GM12873 (cell line): ENCODE measurements at regions not wholly inside any gene's neighbourhood (a gene's known extent, or its start where the extent isn't known, plus 50 kb on each side); places are given as distances from the start of the nearest gene placed in this dataset.

Experiments used
- CTCF ChIP-seq: IDR thresholded peaks from 2 replicates; pipeline ENCODE4 v1.5.1; 2012; ENCODE audit warnings: low read depth, mild to moderate bottlenecking, moderate library complexity, low read length, control low read depth; ENCODE audit not compliant: insufficient read depth; ENCODE audit errors: missing control alignments

GRCh38 chr13:106701771-106702341 lies 133.9 kb upstream of the ARGLU1 start:
- TF ChIP-seq CTCF, result no peak

- no peak for TF ChIP-seq CTCF
Observed at GRCh38 chr13:106700439-106700838, 132.5 kb upstream of the ARGLU1 start.

- TF ChIP-seq CTCF, result no peak
Observed at GRCh38 chr13:106700007-106700406, 132.1 kb upstream of the ARGLU1 start.

- no peak for TF ChIP-seq CTCF
Observed at GRCh38 chr13:106699311-106699710, 131.4 kb upstream of the ARGLU1 start.

DNA sequence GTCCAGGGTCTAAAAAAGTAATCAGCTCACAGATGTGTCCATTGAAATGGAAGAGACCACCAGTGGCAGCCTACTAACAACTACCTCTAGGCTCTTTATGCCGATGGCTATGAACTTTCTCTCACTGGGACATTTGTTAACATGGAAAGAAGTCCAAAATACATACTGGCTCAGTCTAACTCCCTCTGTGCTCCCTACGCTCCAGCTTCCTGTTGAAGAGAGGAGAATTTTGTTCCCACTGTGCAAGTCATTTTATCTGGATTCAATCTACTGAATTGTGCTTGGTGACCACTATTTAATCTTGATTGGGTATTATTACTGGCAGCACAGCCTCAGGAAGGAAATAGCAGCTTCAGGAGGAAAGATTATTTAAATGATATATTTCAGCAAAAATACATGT lies 128.8 kb upstream of the ARGLU1 start:
- no peak for TF ChIP-seq CTCF

DNA sequence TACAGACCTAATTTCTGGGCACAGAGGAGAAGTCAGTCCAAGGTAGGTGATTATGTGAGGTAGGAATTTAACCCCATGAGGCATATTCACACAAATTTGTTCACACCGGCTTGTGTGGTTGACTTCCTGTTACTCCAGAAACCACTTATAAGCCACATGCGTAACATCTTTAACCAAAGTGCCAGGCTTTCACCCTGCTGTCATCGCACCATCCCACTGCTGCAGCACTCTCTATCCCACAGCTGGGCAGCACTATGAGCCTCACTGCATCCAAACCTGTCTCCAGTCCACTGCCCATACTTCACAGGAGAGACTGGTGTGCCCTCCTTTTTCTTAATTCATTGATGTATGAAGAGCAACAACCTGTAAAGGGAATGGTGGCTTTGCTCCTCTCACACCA lies 128.2 kb upstream of the ARGLU1 start:
- TF ChIP-seq CTCF, result no peak

DNA sequence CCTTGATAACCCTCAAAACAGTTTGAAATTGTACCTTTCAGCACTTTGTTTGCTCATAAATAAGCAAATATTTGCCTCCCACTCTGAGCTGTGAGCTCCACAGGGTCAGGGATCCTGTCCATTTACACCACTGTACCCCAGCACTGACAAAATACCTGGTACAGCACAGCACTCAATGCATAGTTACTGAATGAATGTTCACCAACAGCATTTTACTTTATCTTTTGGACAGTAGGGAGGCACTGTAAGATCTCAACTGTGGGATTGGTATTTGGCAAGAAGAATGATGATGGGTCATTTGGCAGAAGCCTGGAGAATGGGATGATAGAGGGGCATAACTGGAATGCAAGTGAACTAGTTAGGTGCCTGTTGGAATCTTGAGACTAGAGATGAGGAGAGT lies 127.2 kb upstream of the ARGLU1 start:
- no peak for TF ChIP-seq CTCF
